HG03571 (cell line): ENCODE measurements at regions not wholly inside any gene's neighbourhood (a gene's known extent, or its start where the extent isn't known, plus 50 kb on each side); places are given as distances from the start of the nearest gene placed in this dataset.

Source experiments
- ATAC-seq: cut with Tn5 transposase; IDR thresholded peaks from one replicate; pipeline ENCODE4 v1.9.1; 2021; ENCODE audit not compliant: unreplicated experiment

DNA sequence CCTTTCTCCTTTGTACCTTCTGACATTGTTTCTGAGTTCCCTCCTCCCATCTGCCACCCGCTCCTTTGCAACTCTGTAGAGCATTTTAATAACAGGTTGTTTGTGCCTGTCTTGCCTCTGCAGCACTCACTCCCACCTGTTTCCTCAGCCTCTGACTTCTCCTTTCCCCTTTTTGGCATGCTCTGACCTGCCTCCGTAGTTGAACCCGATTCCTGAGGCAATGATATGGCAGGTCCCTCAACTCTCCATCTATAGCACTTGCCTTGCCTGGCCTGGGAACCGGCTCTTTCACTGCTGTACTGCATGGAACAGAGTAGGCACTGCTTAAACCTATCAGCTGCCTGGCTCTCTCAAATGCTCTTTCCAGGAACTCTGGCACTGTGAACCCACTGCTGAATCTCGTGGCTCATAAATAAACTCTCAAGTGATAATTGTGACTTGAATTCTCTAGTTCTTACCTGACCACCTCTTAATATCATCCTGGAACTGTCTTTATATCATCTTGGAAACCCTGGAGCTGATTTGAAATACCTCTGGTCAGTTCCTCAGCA is 50.3 kb downstream of the UTRN start:
- ATAC-seq, result no peak

DNA sequence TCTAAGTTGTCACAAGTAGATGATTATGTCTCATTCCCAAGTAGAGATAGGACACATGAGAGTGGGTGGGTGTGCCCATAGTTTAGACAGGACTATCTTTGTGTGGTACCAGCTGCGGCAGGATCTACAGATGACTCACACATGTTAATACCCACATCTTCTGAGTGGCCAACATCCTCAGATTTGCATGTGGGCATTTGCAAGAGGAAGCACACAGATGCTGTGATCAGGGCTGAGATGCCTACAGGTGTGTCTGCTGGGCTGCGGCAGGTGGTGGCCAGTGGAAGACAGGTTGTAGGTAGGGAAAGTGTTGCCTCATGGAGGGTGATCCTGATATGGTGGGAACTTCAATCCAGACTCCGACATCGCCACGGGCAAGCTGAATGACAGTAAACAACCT is 50.8 kb downstream of the UTRN start:
- ATAC-seq, result peak; percentile 66

DNA sequence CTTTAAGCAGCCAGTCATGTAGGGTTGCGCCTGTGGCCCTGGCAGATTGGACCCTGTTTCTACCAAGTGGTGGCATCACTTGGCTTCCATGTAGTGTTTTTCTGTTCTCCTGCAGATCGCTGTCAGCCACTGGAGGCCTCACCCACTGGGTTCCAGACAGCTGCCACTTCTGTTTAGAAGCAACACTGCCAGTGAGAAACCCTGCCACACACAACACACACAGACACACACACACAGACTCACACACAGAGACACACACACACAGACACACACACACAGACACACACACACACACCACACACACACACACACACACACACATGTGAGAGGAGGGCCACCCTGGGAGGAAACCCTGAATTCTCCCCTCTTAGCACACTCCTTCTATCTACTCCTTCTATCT is 51.8 kb downstream of the UTRN start:
- no peak for ATAC-seq

DNA sequence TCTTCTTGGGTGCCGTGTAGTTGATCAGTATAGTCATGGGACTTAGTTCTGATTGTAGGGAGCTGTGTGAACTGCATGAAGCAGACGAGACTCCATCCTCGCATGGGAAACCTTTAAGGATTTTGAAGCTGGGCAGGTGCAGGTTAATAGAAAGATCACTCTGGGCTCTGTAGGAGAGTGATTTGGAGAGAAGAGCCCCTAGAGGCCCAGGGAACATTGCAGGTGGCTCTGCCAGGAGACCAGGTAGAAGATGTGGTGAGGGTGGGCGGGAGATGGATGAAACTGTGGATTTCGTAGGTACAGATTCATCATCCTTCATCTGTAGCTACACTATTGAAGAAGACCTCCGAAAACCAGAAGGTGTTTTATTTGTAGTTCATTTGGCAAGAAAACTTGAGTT is 53.3 kb downstream of the UTRN start:
- ATAC-seq, result no peak

- ATAC-seq, result no peak
These were observed 54.0 kb downstream of the UTRN start for GRCh38 chr6:144338951-144339700.

GRCh38 chr6:144339859-144340452 is 54.8 kb downstream of the UTRN start:
- ATAC-seq, result no peak

DNA sequence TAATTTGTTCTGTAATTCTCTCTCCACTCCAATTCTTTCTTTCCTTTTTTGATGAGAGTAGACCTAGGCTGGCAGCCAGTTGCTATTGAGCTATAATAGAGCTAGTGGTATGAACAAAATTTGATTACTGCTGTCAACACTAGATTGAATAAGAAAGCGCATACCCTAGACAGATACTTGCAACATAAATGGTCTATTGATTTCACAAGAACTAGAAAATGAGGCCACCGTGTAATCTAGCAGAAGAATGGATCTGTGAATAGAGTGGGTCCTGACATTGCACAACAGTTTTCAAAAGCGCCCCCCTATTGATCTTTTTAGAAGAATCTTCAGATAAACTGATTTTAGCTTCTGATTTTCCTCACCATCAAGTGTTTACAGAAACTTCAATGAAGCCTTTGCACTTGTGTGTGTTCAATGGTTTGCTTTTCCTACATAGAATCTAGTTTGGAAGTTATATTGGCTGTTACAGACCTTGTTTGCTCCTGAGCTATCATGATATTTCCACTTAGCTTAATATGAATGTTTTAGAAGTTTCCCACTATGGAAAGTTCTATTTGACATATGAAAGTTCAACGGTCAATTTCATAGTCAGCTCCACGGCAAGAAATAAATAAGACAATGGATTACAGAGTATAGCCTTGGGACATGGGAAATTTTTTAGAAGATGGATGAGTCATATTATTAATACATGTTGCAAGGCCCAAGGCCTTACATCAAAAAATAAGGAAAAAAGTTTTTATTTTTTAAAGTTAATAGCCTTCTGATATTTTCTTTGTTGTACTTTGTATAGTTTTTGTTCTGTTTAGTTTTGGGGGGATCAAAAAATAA is 55.6 kb downstream of the UTRN start:
- ATAC-seq, result no peak

DNA sequence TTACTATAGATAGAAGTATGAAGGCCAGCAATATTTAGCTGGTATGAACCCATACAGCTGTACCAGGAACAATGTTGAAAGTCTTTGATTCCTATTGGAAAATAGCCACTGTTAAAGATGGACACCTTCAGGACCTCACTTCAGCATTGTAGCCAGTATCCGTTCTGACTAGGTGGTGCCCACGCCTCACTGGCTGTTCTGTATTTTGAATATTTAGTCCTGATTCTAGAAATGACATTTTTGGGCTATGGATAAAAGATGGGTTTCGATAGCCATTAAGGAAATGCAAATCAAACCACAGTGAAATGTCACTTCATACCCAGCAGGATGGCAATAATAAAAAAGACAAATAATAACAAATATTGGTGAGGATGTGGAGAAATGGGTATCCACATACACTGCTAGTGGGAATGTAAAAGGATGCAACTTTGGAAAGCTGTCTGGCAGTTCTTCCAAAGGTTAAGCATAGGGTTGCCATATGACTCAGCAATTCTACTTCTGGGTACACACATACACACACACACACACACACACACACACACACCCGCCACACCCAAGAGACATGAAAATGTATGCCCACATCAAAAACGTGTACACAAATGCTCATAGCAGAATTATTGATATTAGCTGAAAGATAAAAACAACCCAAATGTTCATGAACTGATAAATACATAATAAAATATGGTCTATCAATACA is 56.8 kb downstream of the UTRN start:
- ATAC-seq, result no peak

DNA sequence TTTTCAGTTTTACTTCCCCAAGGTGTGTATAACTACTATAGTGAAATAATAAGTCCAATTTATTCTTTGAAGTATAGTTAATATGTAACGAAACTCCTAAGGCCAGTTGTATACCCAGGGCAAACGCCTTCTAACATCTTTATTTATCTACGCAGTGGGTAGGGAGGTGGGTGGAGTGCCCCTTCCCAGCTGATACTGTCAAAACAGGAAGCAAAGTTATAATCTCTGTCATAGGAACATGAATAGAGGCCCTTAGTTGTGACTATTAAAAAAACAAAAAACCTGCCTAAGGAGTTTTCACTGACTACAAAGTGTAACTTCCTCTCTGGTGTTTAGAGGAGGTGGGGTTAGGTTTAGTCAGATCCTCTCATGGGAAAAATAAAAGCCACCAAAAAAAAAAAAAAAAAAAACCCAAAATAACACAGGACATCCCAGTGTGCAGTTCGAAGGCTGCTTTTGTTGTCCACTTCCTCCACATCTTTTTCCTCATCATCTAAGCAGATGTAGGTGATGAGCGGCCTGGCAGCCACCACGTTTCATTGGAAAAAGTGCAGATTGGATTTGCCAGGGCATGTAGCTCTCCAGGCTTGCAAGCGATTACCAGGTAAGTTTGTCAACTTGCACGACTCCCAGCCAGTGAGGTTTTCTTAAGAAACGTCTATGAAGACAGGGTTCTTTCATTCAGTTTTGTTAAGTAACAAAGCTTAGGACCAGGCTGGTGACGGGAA is 58.7 kb downstream of the UTRN start:
- peak; percentile 45 for ATAC-seq

DNA sequence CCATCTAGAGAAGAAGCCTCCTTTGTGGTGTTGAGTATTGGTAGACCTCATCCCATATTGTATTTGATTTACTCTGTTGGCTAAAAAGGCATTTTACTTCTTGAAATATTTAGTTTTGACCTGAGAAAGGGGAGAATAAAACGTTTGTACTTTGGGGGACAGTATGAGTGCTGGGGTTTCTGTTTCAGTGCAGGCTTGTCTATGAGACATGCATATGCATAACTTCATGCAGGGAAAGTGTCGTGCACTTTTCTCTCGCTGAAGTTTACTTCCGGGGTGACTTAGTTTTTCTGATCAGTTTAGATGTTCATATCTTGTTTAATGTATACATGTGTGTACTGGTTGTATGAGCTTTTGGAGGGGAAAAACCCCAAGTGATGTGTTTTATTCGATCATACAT is 59.5 kb downstream of the UTRN start:
- peak; percentile 38 for ATAC-seq

GRCh38 chr6:144345451-144345850 is 60.3 kb downstream of the UTRN start:
- no peak for ATAC-seq

DNA sequence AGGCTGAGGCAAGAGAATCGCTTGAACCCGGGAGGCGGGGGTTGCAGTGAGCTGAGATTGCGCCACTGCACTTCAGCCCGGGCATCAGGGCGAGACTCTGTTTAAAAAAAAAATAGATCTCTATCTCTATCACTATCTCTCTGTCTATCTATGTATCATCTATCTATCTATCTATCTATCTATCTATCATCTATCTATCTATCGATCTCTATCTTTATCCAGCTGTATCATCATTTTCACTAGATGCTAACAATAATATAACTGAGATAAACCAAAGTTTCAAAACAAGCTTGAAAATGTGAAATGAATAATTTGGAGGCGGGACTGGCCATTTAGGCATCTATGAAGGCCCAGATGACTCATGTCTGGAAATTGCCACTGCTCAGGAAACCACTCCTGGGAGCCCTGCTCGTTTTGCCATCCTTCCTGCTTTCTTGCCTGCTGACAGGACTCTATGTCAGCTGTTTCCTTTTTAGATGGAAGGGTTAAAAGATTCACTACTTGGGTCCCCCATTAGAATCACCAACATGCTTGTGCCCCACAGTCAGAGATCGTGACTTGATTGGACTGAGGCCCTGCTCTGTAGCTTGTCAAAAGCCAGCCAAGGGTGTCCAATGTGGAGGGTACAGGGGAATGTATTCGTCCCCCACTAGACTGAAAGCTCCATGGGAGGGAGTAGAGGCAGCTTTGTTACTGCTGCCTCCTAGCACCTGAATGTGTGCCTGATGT is 61.7 kb downstream of the UTRN start:
- ATAC-seq, result no peak

- ATAC-seq, result no peak
These were observed 62.3 kb downstream of the UTRN start for GRCh38 chr6:144347448-144347759.

- no peak for ATAC-seq
These were observed 62.8 kb downstream of the UTRN start for GRCh38 chr6:144347933-144348332.

- peak; percentile 42 for ATAC-seq
These were observed 64.8 kb downstream of the UTRN start for GRCh38 chr6:144349690-144350527.

GRCh38 chr6:144350528-144350880 is 65.4 kb downstream of the UTRN start:
- ATAC-seq, result peak; percentile 2

- no peak for ATAC-seq
These were observed 66.4 kb downstream of the UTRN start for GRCh38 chr6:144351379-144352127.

GRCh38 chr6:144352331-144352730 is 67.2 kb downstream of the UTRN start:
- no peak for ATAC-seq
